ENCODE measurements at regions not wholly inside any gene's neighbourhood (a gene's known extent, or its start where the extent isn't known, plus 50 kb on each side); places are given as distances from the start of the nearest gene placed in this dataset.

DNA sequence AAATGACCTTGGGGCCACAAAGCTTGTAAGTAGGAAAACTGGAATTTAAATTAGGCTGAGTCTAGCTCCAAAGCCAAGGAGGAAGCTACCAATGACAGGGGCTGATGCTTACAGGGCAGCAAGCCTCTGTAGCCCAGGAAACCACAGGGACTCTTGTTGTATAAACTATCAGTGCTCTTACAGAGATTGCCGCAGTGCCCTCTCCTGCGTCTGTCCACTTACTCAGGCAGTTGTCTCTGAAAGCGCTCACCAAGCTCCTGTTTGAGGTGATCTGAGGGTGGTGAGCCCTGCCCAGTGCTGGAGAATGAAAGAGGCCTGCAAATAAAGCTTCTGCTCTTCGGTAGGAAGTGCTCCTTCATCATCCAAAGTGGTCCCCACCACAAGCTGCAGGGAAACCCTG lies 498.8 kb downstream of the ARHGEF28 start:
- intact Hi-C loops (cut with DNase I; ENCODE audit: low total_unique reads), result no loop called here
- no peak overlapping the region for H3K27ac ChIP-seq
- no peaks in the 10 kb centered on the region for H3K36me3 ChIP-seq (ENCODE audit: low read depth, missing control alignments)
- TF ChIP-seq CTCF (IDR thresholded peaks at IDR 0.05), result no peak
- no peak for TF ChIP-seq POLR2A (IDR thresholded peaks at IDR 0.05)
- 85 to 89% methylated on average over 4 of the region's 4 CpGs for WGBS, 2 donors
- H3K27me3 ChIP-seq, result no peaks in the 10 kb centered on the region
- H3K4me3 ChIP-seq, result no peak overlapping the region
- no peak for DNase-seq
- H3K4me1 ChIP-seq, result no peaks in the 10 kb centered on the region
- no peaks in the 10 kb centered on the region for H3K9me3 ChIP-seq

GRCh38 chr5:74123929-74124328 lies 497.9 kb downstream of the ARHGEF28 start:
- Histone ChIP-seq H3K27ac (no peak overlapping the region), H3K4me1 (no peaks in the 10 kb centered on the region), H3K4me3 (no peak overlapping the region), H3K27me3 (no peaks in the 10 kb centered on the region), H3K36me3 (ENCODE audit: low read depth, missing control alignments) (no peaks in the 10 kb centered on the region), H3K9me3 (no peaks in the 10 kb centered on the region)
- no peak for DNase-seq
- 74 to 81% methylated on average over 5 of the region's 5 CpGs for WGBS, 2 donors
- TF ChIP-seq CTCF (IDR thresholded peaks at IDR 0.05) (no peak), POLR2A (IDR thresholded peaks at IDR 0.05) (no peak)
- intact Hi-C loops (cut with DNase I; ENCODE audit: low total_unique reads), result no loop called here

- Histone ChIP-seq H3K27me3 (no peaks in the 10 kb centered on the region), H3K36me3 (ENCODE audit: low read depth, missing control alignments) (no peaks in the 10 kb centered on the region), H3K4me3 (no peak overlapping the region), H3K27ac (no peak overlapping the region), H3K9me3 (no peaks in the 10 kb centered on the region), H3K4me1 (no peaks in the 10 kb centered on the region)
- TF ChIP-seq CTCF (IDR thresholded peaks at IDR 0.05), result no peak
- TF ChIP-seq POLR2A (IDR thresholded peaks at IDR 0.05), result no peak
- intact Hi-C loops (cut with DNase I; ENCODE audit: low total_unique reads), result no loop called here
- no peak for DNase-seq
- WGBS, 2 donors, result 76 to 88% methylated on average over 6 of the region's 6 CpGs
Observed at GRCh38 chr5:74122979-74123590, 497.1 kb downstream of the ARHGEF28 start.

DNA sequence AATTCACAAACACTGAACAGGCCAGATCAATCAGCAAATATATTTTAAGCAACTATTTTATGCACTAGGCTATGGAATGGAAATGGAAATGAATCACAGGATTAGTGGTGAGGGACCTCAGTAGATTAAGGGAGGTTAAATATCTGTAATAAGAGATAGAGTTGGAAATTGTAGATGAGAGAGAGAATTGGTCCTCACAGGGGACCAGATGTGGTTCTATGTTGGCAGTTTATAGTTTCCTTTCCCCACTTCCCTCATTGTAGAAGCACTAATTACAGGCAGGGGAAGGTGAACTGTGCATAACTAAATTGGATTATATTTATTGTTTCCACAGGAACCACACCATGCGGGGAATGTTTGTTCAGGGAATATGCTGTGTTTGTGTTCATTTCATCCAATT lies 496.2 kb downstream of the ARHGEF28 start:
- no peaks in the 10 kb centered on the region for H3K9me3 ChIP-seq
- WGBS, 2 donors, result 86 to 92% methylated on average over 1 of the region's 1 CpG
- no peak for DNase-seq
- TF ChIP-seq POLR2A (IDR thresholded peaks at IDR 0.05), result no peak
- TF ChIP-seq CTCF (IDR thresholded peaks at IDR 0.05), result no peak
- H3K4me3 ChIP-seq, result no peak overlapping the region
- H3K36me3 ChIP-seq (ENCODE audit: low read depth, missing control alignments), result no peaks in the 10 kb centered on the region
- no peaks in the 10 kb centered on the region for H3K4me1 ChIP-seq
- H3K27ac ChIP-seq, result no peak overlapping the region
- no peaks in the 10 kb centered on the region for H3K27me3 ChIP-seq
- intact Hi-C loops (cut with DNase I; ENCODE audit: low total_unique reads), result no loop called here

DNA sequence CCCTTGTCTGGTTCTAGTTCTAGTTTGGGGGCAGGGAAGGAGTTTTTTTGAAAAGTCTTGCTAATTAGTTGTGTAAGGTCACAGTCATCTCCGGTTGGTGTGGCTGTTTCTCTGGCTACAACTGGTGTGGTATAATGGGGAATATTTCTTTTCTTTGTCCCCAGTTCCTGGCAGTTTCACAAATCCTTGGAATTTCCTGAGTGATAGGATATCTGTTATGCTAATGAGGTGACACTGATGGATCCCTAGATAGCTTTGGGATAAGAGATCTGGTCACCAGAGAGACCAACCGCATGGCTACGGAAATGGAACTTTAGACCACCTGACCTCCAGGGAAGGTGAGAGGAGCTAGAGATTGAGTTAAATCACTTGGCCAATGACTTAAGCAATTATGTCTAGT lies 494.6 kb downstream of the ARHGEF28 start:
- no peak for DNase-seq
- no peaks in the 10 kb centered on the region for H3K4me1 ChIP-seq
- H3K4me3 ChIP-seq, result no peak overlapping the region
- intact Hi-C loops (cut with DNase I; ENCODE audit: low total_unique reads), result no loop called here
- no peak overlapping the region for H3K27ac ChIP-seq
- no peaks in the 10 kb centered on the region for H3K36me3 ChIP-seq (ENCODE audit: low read depth, missing control alignments)
- no peaks in the 10 kb centered on the region for H3K27me3 ChIP-seq
- TF ChIP-seq CTCF (IDR thresholded peaks at IDR 0.05) (no peak), POLR2A (IDR thresholded peaks at IDR 0.05) (no peak)
- 93 to 97% methylated on average over 3 of the region's 3 CpGs for WGBS, 2 donors
- no peaks in the 10 kb centered on the region for H3K9me3 ChIP-seq

Measured in testis (tissue), 2 donors.